Stimulated activated CD8-positive, alpha-beta memory T cell treated with anti-CD3 and anti-CD28 coated beads, Interleukin-4, amount 100 ng/mL, for 48 hours (primary cell): ENCODE measurements at regions not wholly inside any gene's neighbourhood (a gene's known extent, or its start where the extent isn't known, plus 50 kb on each side); places are given as distances from the start of the nearest gene placed in this dataset.
A peak's percentile ranks its signal among the peaks of the same experiment; 100 is the strongest.

Experiments used
- DNase-seq: peaks from one replicate; pipeline ENCODE4 v3.0.0-alpha.2; 2020

DNA sequence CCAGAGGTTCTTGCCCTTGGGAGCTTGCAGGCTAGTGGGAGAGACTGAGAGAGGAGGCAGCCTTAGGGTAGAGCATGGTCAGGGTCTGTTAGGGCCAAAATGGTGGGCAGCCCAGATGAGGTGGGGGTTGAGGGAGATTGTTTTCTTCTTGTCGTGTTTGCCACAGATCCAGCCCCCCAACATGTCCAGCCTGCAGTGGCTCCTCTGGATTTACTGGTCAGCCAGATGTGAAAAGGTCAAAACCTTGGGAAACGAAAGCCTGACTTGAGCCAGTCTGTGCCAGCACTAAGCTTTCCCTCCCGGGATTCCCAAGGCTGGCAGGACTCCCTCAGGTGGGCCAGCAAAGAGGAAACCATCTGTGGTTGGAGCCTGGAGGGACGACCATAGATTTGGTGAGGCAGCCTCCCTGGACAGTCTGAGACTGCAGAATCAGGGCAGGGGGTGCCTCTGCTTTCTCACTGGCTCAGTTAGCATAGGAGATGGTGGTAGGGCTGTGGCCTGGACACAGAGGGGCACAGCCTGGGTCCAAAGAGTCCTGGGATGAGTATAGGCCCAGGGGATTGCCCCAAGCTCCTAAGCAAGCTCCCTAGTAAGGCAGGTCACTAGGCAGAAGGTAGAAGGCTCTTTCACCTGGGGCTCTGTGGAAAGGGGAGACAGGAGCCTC is 51.2 kb upstream of the PRR23C start:
- no peak for DNase-seq

- no peak for DNase-seq
These were observed 52.0 kb upstream of the PRR23C start for GRCh38 chr3:139096670-139097069.

- DNase-seq, result no peak
These were observed 53.7 kb upstream of the PRR23C start for GRCh38 chr3:139098391-139098790.

GRCh38 chr3:139099968-139100817 is 55.5 kb upstream of the PRR23C start:
- DNase-seq, result no peak

GRCh38 chr3:139100821-139101220 is 56.1 kb upstream of the PRR23C start:
- DNase-seq, result no peak

GRCh38 chr3:139101396-139101795 is 56.7 kb upstream of the PRR23C start:
- no peak for DNase-seq

- no peak for DNase-seq
These were observed 58.8 kb upstream of the PRR23C start for GRCh38 chr3:139103484-139103883.

DNA sequence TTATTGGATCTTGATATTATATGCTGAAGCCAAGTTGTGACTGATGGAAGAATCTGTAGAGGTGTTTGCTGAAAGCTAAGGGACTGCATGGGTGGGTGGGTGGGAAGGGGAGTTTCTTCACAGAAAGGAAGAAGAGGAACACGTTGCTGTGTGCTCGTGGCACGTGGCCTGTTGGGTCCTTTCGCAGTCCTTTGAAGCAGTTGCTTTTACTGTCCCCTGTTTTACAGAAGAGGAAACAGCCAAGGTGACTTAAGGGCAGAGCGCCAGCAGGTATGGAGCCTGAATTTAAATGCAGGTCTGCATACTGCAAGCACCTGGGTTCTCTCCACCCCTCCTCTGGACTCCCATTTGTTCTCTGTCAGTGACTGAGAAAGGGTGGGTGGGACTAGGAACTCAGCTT is 59.4 kb upstream of the PRR23C start:
- no peak for DNase-seq

DNA sequence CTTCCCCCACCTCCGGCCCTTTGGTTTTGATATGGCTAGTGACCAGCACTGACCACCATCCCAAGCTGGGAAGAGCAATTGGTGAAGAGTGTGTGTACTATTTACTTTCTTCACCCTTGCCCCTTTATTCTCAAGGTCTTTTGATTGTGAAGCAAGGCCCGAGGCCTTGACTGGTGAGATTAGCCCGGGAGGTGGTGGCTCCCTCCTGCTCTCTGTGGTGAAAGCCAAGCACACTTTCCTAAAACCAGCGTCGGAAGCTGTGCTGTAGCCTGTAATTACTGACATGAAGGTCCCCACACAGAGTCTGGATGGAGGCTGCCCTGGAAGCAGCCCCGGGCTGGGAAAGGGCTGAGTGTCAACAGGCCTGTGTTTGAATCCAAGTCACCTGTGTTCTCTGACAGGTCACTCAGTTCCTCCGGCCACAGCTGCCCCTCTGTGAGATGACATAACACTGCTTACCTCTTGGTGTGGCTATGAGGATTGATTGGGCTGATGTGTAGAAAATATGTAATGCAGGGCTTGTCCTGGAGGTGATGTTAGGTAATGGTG is 60.5 kb upstream of the PRR23C start:
- DNase-seq, result no peak

- no peak for DNase-seq
These were observed 61.6 kb upstream of the PRR23C start for GRCh38 chr3:139106013-139106932.

GRCh38 chr3:139107424-139108252 is 62.9 kb upstream of the PRR23C start:
- DNase-seq, result peak; percentile 8

DNA sequence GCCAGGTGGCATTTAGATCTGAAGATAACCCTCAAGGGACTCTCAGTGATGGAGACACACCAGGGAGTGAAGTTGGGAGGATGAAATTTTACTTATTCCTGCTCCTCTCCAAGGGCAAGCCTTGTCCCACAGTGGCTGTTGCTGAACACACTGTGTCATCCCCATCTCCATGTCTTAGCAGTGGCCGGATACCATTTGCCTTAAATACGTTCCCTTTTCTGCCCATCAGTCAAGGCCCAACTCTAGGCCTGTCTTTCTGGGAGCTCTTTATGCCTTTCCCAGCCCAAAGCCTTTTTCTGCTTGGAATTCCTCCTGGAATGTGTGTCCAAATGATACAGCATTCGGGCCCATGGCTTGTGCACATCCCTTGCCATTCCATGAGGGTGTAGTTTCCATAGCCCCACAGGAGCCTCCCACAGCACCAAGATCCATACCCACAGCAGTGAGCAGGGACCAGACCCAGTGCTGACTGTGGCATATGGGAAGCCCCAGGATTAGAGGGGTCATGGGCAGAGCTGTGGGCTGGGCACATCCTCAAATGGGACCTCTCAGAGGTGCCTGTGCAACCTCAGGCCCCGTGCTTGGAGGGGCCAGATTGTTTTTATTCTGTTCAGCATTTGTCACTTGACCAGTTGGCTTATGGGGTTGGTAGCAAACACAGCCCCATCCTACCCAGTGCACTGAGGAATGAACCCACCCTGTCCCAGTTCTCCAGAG is 63.7 kb upstream of the PRR23C start:
- DNase-seq, result no peak

DNA sequence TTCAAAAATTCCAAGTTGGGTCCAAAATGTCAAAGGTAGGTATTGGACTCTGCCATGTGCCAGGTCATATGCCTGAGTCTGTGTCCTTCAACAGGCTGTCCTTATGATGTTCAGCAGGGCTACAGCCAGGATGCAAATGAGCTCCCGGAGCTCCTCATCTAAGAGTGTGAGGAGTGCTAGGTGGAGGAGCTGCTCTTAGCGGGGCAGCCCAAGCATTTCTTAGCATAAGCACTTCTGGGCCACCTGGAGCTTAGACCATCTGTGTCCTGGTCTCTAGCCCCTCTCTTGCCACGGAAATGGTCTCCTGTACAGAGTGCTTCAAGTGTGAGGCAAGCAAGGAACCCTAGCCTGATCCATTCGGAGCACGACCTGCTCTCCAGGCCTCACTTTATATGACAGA is 64.6 kb upstream of the PRR23C start:
- DNase-seq, result peak; percentile 10

- DNase-seq, result peak; percentile 7
These were observed 65.6 kb upstream of the PRR23C start for GRCh38 chr3:139110072-139110830.

DNA sequence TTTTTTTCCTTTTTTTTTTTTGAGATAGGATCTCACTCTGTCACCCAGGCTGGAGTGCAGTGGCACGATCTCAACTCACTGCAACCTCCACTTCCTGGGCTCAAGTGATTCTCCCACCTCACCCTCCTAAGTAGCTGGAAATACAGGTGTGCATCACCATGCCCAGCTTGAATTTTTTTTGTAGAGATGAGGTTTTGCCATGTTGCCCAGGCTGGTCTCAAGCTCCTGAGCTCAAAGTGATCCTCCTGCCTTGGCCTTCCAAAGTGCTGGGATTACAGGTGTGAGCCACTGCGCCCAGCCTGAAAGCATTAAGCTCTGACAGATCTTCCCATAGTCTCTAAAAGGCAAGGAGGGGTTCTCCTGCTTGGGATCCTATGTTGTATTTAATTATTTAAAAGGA is 66.2 kb upstream of the PRR23C start:
- peak; percentile 11 for DNase-seq

DNA sequence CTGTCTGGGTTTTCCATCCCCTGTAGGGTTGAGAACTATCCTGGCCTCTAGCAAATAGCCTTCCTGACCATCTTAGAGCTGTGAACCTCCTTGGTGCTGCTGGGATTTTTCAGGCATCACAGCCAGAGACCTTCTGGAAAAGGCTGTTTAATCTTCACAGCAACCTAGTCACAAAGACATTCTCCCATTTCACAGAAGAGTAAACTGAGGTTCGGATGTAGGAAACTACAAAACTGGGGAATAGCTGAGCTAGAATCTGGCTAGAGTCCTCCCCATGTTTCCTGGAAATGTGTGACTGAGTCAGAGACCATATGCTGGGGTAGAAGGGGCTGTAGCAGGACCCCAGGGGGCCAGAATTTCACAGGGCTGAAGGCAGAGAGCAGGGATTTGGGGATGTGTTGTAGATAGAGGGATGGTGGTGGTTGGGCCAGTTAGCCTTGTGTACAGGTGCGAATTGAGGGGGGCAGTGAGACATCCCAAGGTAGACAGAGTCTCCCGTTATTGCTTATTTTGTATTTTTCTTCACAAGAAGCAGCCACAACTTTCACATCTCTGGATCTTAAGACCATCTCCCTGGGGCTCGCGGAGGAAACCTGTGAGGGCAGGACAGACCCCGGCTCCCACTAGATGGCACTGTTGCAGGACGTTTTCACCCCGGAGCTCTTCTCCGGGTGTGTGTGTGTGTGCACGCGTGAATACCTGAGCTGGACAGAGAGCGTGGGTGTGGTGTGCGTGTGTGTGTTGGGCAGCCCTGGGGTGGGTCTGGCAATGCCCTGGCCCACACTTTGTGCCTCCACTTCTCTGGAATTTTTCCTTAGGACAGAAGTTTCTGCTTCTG is 66.9 kb upstream of the PRR23C start:
- peak; percentile 80 for DNase-seq

DNA sequence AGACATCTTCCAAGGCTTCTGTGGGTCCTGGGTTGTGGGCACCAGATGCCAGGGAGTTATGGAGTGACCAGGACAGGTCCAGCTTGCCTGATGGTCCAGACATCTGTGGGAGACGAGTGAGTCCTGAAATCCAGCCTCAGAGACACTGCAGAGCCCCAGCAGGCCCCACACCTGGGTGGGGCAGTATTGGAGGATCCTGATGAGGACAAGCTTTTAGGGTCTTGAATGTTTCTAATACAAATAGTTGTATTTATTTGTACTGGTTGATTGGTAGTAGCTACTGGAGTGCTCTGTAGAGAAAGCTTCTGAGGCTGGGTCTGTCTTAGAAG is 67.5 kb upstream of the PRR23C start:
- no peak for DNase-seq

DNA sequence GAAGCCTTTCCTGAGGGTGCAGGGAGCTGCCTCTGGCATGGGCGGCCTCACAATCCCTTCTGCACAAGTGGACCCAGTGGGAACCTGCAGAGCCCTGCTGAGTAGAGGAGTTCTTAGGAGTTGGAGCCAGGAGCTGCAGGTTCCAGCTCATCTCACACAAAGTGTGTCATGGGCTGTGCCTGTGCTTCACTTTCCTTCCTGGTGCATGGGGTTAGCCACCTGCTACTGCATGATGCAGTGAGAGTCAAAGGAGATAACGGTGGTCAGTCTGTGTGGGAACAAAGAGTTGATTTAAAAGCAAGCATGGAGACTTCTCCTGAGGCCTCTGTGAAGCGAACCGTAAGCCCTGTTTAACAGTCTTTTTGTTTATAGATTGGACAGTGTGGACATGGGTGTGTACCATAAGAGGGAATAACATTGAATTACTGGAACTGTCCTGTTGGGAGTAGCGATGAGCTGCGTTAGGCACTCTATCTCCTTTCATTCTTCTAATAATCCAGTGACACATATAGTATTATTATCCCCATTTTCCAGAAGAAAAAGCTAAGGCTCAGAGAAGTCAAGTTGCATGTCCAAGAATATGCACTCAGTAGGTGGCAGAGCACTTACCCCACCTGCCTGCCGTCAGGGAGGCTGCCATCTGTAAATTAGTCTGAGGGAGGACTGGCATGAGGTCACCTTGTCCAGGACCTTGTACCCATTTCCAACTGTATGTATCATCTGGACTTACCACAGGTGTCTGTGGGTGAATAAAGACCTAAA is 68.7 kb upstream of the PRR23C start:
- peak; percentile 24 for DNase-seq

DNA sequence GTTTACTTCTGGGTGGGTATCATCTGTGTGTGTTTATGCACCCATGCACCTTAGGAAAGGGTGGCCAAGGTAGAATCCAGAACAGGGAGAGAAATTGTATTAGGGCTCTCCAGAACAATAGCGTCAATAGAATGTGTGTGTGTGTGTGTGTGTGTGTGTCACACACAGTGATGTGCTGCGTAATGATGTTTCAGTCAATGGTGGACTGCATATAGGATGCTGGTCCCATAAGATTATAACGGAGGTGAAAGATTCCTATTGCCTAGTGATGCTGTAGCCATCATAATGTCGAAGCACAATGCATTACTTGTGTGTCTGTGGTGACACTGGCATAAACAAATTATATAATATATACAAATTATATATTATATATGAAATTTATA is 69.3 kb upstream of the PRR23C start:
- no peak for DNase-seq
